ENCODE measurements at regions not wholly inside any gene's neighbourhood (a gene's known extent, or its start where the extent isn't known, plus 50 kb on each side); places are given as distances from the start of the nearest gene placed in this dataset.

- Histone ChIP-seq H3K27ac (ENCODE audit: low read depth in 1 of 2, low read length in 1 of 2) (no peak overlapping the region), H3K27me3 (ENCODE audit: control insufficient read depth in 2 of 2, insufficient read depth in 1 of 2, low read length in 1 of 2) (no peaks in the 10 kb centered on the region), H3K4me1 (ENCODE audit: control insufficient read depth in 2 of 2, insufficient read depth in 2 of 2, low read length in 2 of 2) (no peaks in the 10 kb centered on the region), H3K4me3 (ENCODE audit: low read length in 2 of 2) (no peak overlapping the region), H3K36me3 (ENCODE audit: control insufficient read depth in 2 of 2, insufficient read depth in 2 of 2, low read length in 1 of 2) (no peaks in the 10 kb centered on the region), H3K9me3 (ENCODE audit: control insufficient read depth in 2 of 2, insufficient read depth in 1 of 2, low read length in 1 of 2) (peaks cover 0 to 2% of the 10 kb centered on the region in 2 donors)
- WGBS = 84% methylated on average over 10 of the region's 10 CpGs
- DNase-seq (ENCODE audit: low read depth in 6 of 9, low spot score in 9 of 9) = no peak
Observed at GRCh38 chr5:117095346-117096332, 521.0 kb upstream of the SEMA6A start.

- no peaks in the 10 kb centered on the region for H3K4me1 ChIP-seq (ENCODE audit: control insufficient read depth in 2 of 2, insufficient read depth in 2 of 2, low read length in 2 of 2)
- no peak for DNase-seq (ENCODE audit: low read depth in 6 of 9, low spot score in 9 of 9)
- no peak overlapping the region for H3K27ac ChIP-seq (ENCODE audit: low read depth in 1 of 2, low read length in 1 of 2)
- no peaks in the 10 kb centered on the region for H3K36me3 ChIP-seq (ENCODE audit: control insufficient read depth in 2 of 2, insufficient read depth in 2 of 2, low read length in 1 of 2)
- no peaks in the 10 kb centered on the region for H3K27me3 ChIP-seq (ENCODE audit: control insufficient read depth in 2 of 2, insufficient read depth in 1 of 2, low read length in 1 of 2)
- WGBS = 98% methylated on average over 17 of the region's 17 CpGs
- H3K4me3 ChIP-seq (ENCODE audit: low read length in 2 of 2) = no peak overlapping the region
- H3K9me3 ChIP-seq (ENCODE audit: control insufficient read depth in 2 of 2, insufficient read depth in 1 of 2, low read length in 1 of 2) = peaks cover 0 to 2% of the 10 kb centered on the region in 2 donors
Observed at GRCh38 chr5:117094114-117094815, 519.6 kb upstream of the SEMA6A start.

- Histone ChIP-seq H3K36me3 (ENCODE audit: control insufficient read depth in 2 of 2, insufficient read depth in 2 of 2, low read length in 1 of 2) (no peaks in the 10 kb centered on the region), H3K27ac (ENCODE audit: low read depth in 1 of 2, low read length in 1 of 2) (no peak overlapping the region), H3K4me1 (ENCODE audit: control insufficient read depth in 2 of 2, insufficient read depth in 2 of 2, low read length in 2 of 2) (no peaks in the 10 kb centered on the region), H3K4me3 (ENCODE audit: low read length in 2 of 2) (no peak overlapping the region), H3K9me3 (ENCODE audit: control insufficient read depth in 2 of 2, insufficient read depth in 1 of 2, low read length in 1 of 2) (peaks cover 0 to 2% of the 10 kb centered on the region in 2 donors), H3K27me3 (ENCODE audit: control insufficient read depth in 2 of 2, insufficient read depth in 1 of 2, low read length in 1 of 2) (no peaks in the 10 kb centered on the region)
- no peak for DNase-seq (ENCODE audit: low read depth in 6 of 9, low spot score in 9 of 9)
- 96% methylated on average over 12 of the region's 12 CpGs for WGBS
Observed at GRCh38 chr5:117093653-117094052, 519.0 kb upstream of the SEMA6A start.

GRCh38 chr5:117089001-117089400, 514.4 kb upstream of the SEMA6A start:
- DNase-seq (ENCODE audit: low read depth in 6 of 9, low spot score in 9 of 9) = no peak
- 93% methylated on average over 2 of the region's 2 CpGs for WGBS
- no peaks in the 10 kb centered on the region for H3K36me3 ChIP-seq (ENCODE audit: control insufficient read depth in 2 of 2, insufficient read depth in 2 of 2, low read length in 1 of 2)
- H3K9me3 ChIP-seq (ENCODE audit: control insufficient read depth in 2 of 2, insufficient read depth in 1 of 2, low read length in 1 of 2) = no peaks in the 10 kb centered on the region
- no peaks in the 10 kb centered on the region for H3K27me3 ChIP-seq (ENCODE audit: control insufficient read depth in 2 of 2, insufficient read depth in 1 of 2, low read length in 1 of 2)
- no peak overlapping the region for H3K27ac ChIP-seq (ENCODE audit: low read depth in 1 of 2, low read length in 1 of 2)
- H3K4me1 ChIP-seq (ENCODE audit: control insufficient read depth in 2 of 2, insufficient read depth in 2 of 2, low read length in 2 of 2) = no peaks in the 10 kb centered on the region
- no peak overlapping the region for H3K4me3 ChIP-seq (ENCODE audit: low read length in 2 of 2)

GRCh38 chr5:117088176-117088575, 513.6 kb upstream of the SEMA6A start:
- WGBS = 93% methylated on average over 2 of the region's 2 CpGs
- Histone ChIP-seq H3K4me1 (ENCODE audit: control insufficient read depth in 2 of 2, insufficient read depth in 2 of 2, low read length in 2 of 2) (no peaks in the 10 kb centered on the region), H3K9me3 (ENCODE audit: control insufficient read depth in 2 of 2, insufficient read depth in 1 of 2, low read length in 1 of 2) (no peaks in the 10 kb centered on the region), H3K4me3 (ENCODE audit: low read length in 2 of 2) (no peak overlapping the region), H3K27me3 (ENCODE audit: control insufficient read depth in 2 of 2, insufficient read depth in 1 of 2, low read length in 1 of 2) (no peaks in the 10 kb centered on the region), H3K27ac (ENCODE audit: low read depth in 1 of 2, low read length in 1 of 2) (no peak overlapping the region), H3K36me3 (ENCODE audit: control insufficient read depth in 2 of 2, insufficient read depth in 2 of 2, low read length in 1 of 2) (no peaks in the 10 kb centered on the region)
- no peak for DNase-seq (ENCODE audit: low read depth in 6 of 9, low spot score in 9 of 9)

- Histone ChIP-seq H3K27me3 (ENCODE audit: control insufficient read depth in 2 of 2, insufficient read depth in 1 of 2, low read length in 1 of 2) (no peaks in the 10 kb centered on the region), H3K4me1 (ENCODE audit: control insufficient read depth in 2 of 2, insufficient read depth in 2 of 2, low read length in 2 of 2) (no peaks in the 10 kb centered on the region), H3K27ac (ENCODE audit: low read depth in 1 of 2, low read length in 1 of 2) (no peak overlapping the region), H3K36me3 (ENCODE audit: control insufficient read depth in 2 of 2, insufficient read depth in 2 of 2, low read length in 1 of 2) (no peaks in the 10 kb centered on the region), H3K9me3 (ENCODE audit: control insufficient read depth in 2 of 2, insufficient read depth in 1 of 2, low read length in 1 of 2) (no peaks in the 10 kb centered on the region), H3K4me3 (ENCODE audit: low read length in 2 of 2) (no peak overlapping the region)
- no peak for DNase-seq (ENCODE audit: low read depth in 6 of 9, low spot score in 9 of 9)
Observed at GRCh38 chr5:117084067-117084466, 509.4 kb upstream of the SEMA6A start.

- Histone ChIP-seq H3K4me1 (ENCODE audit: control insufficient read depth in 2 of 2, insufficient read depth in 2 of 2, low read length in 2 of 2) (no peaks in the 10 kb centered on the region), H3K36me3 (ENCODE audit: control insufficient read depth in 2 of 2, insufficient read depth in 2 of 2, low read length in 1 of 2) (no peaks in the 10 kb centered on the region), H3K9me3 (ENCODE audit: control insufficient read depth in 2 of 2, insufficient read depth in 1 of 2, low read length in 1 of 2) (no peaks in the 10 kb centered on the region), H3K27ac (ENCODE audit: low read depth in 1 of 2, low read length in 1 of 2) (no peak overlapping the region), H3K4me3 (ENCODE audit: low read length in 2 of 2) (no peak overlapping the region), H3K27me3 (ENCODE audit: control insufficient read depth in 2 of 2, insufficient read depth in 1 of 2, low read length in 1 of 2) (no peaks in the 10 kb centered on the region)
- WGBS = 88% methylated on average over 1 of the region's 1 CpG
- DNase-seq (ENCODE audit: low read depth in 6 of 9, low spot score in 9 of 9) = no peak
Observed at GRCh38 chr5:117082977-117083376, 508.4 kb upstream of the SEMA6A start.

- Histone ChIP-seq H3K36me3 (ENCODE audit: control insufficient read depth in 2 of 2, insufficient read depth in 2 of 2, low read length in 1 of 2) (no peaks in the 10 kb centered on the region), H3K4me3 (ENCODE audit: low read length in 2 of 2) (no peak overlapping the region), H3K9me3 (ENCODE audit: control insufficient read depth in 2 of 2, insufficient read depth in 1 of 2, low read length in 1 of 2) (no peaks in the 10 kb centered on the region), H3K27ac (ENCODE audit: low read depth in 1 of 2, low read length in 1 of 2) (no peak overlapping the region), H3K4me1 (ENCODE audit: control insufficient read depth in 2 of 2, insufficient read depth in 2 of 2, low read length in 2 of 2) (no peaks in the 10 kb centered on the region), H3K27me3 (ENCODE audit: control insufficient read depth in 2 of 2, insufficient read depth in 1 of 2, low read length in 1 of 2) (no peaks in the 10 kb centered on the region)
- 83% methylated on average over 2 of the region's 2 CpGs for WGBS
- no peak for DNase-seq (ENCODE audit: low read depth in 6 of 9, low spot score in 9 of 9)
Observed at GRCh38 chr5:117077142-117077541, 502.5 kb upstream of the SEMA6A start.

GRCh38 chr5:117072439-117072838, 497.8 kb upstream of the SEMA6A start:
- H3K27me3 ChIP-seq (ENCODE audit: control insufficient read depth in 2 of 2, insufficient read depth in 1 of 2, low read length in 1 of 2) = no peaks in the 10 kb centered on the region
- no peaks in the 10 kb centered on the region for H3K9me3 ChIP-seq (ENCODE audit: control insufficient read depth in 2 of 2, insufficient read depth in 1 of 2, low read length in 1 of 2)
- no peaks in the 10 kb centered on the region for H3K4me1 ChIP-seq (ENCODE audit: control insufficient read depth in 2 of 2, insufficient read depth in 2 of 2, low read length in 2 of 2)
- H3K27ac ChIP-seq (ENCODE audit: low read depth in 1 of 2, low read length in 1 of 2) = no peak overlapping the region
- 91% methylated on average over 2 of the region's 2 CpGs for WGBS
- DNase-seq (ENCODE audit: low read depth in 6 of 9, low spot score in 9 of 9) = no peak
- no peaks in the 10 kb centered on the region for H3K36me3 ChIP-seq (ENCODE audit: control insufficient read depth in 2 of 2, insufficient read depth in 2 of 2, low read length in 1 of 2)
- H3K4me3 ChIP-seq (ENCODE audit: low read length in 2 of 2) = no peak overlapping the region

Data from thymus (tissue), 11 donors.